GM18858 (cell line): ENCODE measurements at regions not wholly inside any gene's neighbourhood (a gene's known extent, or its start where the extent isn't known, plus 50 kb on each side); places are given as distances from the start of the nearest gene placed in this dataset.

Experiments used
- ATAC-seq: cut with Tn5 transposase; IDR thresholded peaks from one replicate; pipeline ENCODE4 v1.9.1; 2021; ENCODE audit not compliant: unreplicated experiment

DNA sequence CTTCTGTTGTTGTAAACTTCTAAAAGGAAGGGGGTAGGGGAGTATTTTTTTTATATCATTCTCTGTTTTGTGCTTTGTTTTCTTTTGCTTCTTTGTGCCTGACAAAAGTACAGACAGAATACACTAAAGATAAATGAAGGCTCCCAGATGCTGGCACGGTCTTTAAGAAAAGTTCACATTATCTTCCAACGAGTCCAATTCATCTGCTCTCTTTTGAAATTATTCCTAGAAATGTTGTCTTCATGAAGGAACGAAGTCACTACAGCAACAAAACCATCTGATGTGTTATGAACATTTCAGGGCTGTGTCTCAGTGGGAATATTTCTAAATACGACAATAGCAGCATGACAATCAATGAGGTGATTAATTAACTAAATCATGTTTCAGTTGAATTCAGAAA is 813.8 kb upstream of the HTR2C start:
- ATAC-seq, result no peak

DNA sequence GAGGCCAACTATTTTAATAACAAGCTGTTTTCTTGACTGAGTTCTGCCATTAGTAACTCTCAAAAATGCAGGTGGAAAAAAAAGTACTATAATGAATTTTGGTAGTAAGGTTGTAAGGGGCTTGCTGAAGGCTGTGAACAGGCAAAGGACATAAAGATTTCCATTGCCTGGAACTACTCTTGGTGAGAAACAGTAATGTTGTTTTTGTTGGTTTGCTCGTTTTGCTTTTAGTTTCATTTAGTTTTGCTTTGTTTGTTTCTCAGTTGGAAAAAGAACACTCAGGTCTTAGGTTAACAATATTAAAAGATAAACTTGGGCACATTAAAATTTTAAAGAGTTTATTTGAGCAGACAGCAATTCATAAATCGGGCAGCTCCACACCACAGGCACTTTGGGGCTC is 824.5 kb upstream of the HTR2C start:
- ATAC-seq, result no peak

DNA sequence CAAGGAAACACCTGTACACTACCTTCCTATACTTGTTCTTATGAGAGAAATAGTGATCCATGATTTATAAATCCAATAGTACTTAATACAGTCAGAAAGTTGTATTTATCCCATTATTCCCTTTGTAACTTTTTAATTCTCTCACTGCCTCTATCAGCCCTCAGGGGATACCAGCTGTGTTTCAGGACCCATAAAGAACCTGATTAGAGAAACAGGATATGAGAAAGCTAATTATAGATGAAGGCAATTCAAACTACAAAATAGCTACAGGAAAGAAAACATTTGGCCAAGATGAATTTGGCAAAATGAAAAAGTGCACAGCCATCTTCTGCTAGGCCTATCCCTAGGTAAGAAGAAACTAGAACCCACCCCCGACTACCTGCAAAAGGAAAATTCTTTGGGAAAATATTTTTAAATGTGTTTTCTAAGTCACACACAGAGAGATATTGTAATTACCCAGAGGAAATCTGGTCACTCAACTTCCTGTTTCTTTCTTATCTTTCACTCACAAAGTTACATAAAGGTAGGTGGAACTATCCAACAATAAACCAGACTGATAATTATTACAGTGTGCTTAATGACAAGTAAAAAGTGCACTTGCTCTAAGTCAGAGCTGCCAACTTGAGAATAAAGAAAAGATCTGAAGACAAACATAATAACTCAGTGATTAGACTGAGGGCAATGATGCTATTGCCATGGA is 836.5 kb upstream of the HTR2C start:
- ATAC-seq, result peak; percentile 56

DNA sequence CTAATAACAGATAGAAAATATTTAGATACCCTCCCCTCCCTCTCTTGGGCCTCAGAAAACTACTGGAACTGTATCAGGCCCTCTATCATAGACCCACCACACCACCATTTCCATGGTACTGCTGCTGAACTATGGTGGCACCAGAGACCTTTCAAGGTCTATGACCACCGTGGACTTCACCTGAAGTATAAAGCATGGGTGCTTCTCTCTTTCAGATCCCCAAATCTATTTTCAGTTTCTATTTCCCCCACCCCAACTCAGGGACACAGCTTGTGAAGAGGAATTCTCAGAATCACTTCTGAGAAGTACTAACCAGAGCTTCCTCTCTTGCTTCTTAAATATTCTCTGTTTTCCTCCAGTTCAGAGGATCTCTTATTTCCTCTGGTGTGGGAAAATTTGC is 840.8 kb upstream of the HTR2C start:
- peak; percentile 41 for ATAC-seq

DNA sequence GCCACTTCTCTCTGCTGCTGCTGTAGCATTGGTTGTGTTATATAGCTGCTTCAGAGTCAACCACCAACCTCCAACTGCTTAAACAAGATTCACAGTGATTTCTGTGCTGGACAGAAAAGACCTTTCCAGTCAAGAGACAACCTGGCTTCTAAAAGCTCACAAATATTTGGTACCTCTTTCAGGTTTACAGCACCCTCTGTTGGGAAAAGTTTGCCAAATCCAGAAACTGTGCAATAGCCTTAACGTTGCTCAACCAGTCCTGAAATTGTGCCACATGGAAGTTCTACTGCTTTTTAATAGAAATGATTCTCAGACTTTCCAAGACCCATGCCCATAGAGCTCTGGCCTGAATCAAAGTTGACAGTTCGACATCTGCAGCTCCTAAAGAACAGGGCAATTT is 842.1 kb upstream of the HTR2C start:
- no peak for ATAC-seq

DNA sequence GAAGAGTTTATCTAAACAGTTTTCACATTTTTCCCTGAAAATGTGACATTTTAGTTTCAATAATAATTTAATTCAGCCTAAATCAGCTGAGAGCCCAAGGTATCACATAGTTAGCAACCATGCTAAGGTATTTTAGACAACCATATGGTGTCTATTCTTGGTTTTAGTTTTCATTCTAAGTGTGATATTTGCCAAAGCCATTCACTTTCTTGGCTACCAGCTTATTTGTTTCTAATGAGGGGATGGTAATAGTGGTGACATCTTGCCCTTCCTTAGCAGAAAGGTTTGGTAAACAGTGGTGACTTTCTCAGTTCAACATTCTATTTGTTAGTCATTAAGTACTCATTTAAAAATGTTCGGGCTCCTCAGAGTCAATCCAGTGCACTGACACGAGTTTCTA is 854.9 kb upstream of the HTR2C start:
- ATAC-seq, result no peak

DNA sequence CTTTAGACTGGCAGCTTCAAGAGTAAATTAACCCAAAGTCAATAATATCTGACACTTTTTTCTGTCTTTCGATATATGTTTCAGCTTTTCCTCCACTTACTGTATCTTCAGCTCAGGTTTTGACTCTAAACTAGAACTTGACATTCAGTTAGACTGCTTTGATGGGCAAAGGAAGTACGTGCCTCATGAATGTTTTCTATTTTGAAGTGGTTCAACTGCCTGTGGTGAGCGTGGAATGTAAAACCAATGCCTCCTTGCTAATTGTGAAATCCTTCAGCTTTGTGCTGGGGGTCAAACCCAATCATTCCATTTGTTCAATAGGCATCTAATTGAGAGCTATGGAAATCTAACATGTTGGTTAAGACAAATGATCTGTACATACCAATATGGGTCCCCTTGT is 857.0 kb upstream of the HTR2C start:
- peak; percentile 13 for ATAC-seq

DNA sequence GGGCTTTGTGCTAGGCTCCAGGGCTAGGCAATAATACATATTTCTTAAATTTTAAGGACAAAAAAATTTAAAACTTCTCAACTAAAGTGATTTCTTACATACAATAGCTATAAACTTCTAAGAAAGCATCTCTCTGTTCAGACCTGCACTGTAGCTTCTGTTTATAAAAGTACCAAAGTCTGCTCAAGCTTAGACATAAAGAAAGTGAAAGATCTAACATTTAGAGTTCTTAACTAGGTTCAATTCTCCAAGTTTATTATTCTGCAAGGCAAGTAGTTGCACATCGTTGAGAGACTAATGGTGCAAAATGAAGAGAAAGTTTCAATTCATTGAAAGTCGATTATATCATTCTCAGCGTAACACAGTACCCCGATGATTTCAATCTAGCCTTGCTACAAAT is 857.4 kb upstream of the HTR2C start:
- peak; percentile 66 for ATAC-seq

DNA sequence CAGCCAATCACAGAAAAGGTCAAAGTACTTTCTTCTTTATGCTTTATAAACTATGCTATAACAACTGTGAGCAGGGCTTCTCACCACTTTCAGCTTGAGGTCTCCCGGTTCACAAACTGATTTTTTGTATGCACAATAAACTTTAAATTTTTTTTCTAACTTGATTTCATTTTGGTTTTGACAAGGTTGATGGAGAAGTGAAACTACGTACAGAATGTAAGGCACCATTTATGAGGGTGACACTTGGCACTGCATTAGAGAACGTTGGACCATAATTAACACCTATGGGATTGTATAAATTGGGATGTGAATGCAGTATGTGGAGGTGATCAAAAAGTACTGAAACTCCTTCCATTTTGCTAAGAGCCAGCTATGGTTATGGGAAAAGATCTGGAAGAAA is 857.9 kb upstream of the HTR2C start:
- ATAC-seq, result peak; percentile 19

DNA sequence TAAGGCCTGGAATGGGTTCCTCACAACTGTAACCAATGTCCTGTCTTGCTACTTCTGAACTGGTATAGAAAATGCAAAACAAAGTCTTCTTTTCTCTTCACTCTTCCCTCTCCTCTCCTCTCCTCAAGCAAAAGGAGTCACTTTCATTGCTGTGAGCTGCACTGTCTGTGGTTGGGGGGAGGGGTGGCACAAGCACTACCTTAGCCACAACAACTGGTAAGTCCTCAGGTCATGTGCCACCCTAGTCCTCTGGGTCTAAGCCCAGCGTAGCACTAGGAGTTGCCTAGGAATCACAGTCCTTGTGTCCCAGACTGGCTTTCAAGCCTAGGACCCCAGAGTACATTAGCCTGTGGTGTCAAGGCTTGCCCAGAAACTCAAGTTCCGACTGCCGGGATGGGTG is 859.3 kb upstream of the AMOT start:
- no peak for ATAC-seq

DNA sequence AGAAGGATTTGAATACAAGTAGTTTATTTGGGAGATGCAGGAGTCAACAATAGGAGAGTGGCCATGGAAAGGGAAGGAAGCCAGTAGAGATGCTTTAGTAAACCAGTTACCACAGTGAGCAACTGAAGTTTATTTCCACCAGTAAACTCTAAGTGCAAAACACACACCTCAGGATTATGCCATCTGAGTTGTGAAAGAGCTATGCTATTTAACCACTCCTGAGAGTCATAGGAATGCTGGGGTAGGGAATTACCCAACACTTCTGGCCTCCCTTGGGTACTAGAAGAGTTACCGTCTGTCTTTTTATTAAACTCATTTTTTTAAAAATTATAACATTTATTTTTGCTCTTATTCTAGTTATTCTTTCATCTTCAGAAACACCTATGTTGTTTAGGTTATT is 834.6 kb upstream of the AMOT start:
- ATAC-seq, result no peak

DNA sequence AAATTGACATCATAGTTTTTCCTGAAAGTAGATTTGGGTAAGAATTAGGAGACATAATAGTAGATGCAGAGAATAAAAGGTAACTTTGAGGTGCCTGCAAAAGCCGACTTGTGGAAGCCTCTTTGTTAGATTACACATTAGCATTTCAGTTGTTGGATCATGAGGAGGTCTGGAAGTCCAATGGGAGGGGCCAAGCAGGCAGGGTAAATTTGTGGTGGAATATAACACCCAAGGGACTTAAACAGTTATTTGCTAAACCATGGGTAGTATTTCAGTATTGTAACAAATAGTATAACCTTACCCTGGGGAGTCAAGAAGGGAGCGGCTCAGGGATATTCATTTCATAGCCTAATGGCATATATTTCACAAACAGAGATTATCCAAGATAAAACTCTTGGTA is 810.7 kb upstream of the AMOT start:
- no peak for ATAC-seq

DNA sequence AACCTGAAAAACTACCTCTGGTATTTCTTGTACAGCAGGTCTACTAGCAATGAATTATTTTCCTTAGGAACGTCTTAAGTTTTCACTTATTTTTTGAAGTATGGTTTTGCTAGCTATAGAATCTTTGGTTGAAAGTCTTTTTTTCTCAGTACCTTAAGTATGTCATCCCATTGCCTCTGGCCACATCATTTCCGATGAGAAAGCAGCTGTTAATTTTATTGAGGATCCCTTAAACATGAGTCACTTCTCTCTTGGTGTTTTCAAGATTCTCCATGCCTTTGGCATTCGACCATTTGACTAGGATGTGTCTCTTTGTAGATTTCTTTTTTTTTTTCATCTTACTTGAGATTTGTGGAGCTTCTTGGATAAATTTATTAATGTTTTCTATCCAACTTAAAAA is 803.8 kb upstream of the AMOT start:
- ATAC-seq, result no peak

DNA sequence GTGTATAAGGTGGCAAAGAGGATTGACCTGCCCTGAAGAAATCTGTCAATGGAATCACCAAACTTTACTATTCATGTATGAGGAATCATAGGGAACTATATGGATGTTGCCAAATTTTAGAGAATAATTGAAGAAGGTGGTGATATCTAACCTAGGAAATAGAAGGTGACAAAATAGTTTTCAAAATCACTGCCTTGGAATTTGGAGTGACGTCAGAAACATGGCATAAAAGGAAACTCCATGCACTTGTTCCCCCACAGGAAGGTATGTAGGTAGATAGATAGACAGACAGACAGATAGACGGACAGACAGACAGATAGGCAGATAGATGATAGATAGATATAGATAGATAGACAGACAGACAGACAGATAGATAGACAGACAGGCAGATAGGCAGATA is 793.9 kb upstream of the AMOT start:
- no peak for ATAC-seq

DNA sequence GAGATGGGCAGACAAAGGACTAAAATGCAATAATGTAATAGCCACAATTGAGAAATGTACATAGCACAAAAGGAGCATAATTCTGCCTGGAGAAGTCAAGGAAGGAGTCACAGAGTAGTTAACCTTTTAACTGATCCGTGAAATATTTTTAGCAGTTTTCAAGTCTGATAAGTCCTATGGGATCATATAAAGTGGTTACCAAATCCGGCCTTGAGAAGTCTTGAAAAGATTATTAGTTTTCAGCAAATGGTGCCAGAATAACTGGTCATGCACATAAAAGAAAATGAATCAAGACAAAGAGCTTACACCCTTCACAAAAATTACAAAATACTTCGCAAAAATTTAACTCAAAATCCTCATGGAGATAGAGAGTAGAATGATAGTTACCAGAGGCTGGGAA is 788.7 kb upstream of the AMOT start:
- no peak for ATAC-seq

DNA sequence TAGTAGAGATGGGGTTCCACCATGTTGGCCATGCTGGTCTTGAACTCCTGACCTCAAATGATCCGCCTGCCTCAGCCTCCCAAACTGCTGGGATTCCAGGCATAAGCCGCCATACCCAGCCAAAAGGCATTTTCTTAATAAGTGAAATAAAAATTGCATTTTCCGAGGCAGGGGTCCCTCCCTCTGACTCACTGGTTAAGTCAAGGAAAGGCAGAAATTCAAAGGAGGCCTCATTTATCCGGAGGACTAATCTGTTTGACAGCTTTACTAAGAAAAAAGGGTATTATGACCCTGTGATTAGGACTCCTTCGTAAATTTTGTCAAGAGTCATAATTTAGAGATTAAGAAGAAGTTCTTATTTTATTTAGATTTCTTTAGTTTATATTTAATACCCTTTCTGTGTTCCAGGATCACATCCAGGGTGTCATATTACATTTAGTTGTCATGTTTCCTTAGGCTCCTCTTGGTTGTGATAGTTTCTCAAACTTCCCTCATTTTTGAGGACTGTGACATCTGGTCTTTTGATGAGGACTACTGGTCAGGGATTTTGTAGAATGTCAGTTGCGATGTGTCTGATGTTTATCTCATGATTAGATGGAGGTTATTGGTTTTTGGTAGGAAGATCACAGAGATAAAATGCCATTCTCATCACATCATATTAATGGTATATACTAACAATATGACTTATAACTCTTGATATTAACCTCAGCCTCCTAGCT is 753.7 kb upstream of the AMOT start:
- ATAC-seq, result no peak

DNA sequence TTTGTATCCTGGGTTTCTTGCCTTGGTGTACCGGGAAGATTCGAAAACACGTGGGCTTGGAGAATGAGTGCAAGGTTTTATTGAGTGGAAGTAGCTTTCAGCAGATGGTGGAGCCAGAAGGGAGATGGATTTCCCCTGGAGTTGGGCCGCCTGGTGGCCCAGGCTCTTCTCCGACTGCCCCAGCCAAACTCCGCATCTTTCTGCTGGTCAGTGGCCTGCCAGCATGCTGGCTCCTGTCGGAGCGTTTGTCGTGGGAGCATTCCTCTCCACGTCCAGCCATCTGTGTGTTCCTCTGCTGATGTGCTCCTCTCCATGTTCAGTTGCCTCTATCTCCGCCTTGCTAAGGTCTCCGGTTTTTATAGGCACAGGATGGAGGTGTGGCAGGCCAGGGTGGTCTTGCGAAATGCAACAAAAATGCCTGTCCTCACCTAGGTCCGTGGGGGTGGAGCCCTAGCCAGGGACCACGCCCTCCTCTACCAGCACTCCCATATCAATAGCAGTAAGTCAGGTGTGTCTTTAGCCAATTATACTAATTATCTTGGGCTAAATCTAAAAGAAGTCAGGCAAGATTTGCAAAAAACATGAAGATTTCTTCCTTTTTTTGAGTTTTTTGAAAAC is 745.8 kb upstream of the AMOT start:
- ATAC-seq, result no peak

DNA sequence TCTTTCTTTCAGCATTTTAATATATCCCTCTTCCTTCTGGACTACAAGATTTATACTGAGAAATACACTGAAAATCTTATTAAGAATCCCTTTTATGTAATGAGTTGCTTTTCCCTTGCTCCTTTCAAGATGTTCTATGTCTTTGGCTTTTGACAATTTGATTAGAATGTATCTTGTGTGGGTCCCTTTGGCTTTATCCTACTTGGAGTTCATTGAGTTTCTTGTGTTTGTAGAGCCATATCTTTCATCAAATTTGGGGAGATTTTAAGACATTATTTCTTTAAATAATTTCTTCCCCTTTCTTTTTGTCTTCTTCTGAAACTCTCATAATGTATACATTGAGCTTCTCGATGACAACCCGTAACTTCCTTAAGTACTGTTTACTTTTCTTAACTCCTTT is 739.9 kb upstream of the AMOT start:
- no peak for ATAC-seq

DNA sequence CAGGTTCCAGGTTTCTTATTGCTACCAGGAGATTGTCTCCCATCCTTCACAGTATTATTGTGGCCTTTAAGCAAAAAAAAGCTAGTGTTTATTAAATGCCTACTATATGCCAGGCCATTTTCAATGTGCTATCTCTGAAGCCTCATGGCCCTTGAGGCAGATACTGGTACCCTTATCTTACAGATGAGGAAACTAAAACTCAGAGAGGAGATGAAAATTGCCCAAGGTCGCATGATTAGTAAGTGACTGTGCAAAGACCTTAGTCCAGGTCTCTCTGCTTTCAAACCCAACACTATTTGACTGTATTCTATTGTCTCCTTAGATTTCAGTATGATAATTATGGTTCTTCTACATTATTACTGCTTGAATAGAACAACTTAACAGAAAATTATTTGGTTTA is 717.9 kb upstream of the AMOT start:
- no peak for ATAC-seq

DNA sequence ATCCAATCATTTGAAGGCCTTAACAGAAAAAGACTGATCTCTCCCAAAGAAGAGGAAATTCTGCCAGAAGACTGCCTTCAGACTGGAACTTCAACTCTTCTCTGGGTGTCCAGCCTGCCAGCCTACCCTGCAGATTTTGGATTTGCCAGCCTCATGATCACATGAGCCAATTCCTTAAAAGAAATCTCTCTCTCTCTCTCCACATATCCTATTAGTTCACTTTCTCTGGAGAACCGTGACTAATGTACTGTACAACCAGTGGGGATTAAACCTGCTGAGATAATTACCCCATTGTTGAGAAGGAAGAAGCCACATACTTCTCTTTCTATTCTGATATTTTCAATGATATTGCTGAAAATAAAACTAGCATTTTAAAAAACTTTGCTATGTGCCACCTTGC is 711.3 kb upstream of the AMOT start:
- ATAC-seq, result no peak

DNA sequence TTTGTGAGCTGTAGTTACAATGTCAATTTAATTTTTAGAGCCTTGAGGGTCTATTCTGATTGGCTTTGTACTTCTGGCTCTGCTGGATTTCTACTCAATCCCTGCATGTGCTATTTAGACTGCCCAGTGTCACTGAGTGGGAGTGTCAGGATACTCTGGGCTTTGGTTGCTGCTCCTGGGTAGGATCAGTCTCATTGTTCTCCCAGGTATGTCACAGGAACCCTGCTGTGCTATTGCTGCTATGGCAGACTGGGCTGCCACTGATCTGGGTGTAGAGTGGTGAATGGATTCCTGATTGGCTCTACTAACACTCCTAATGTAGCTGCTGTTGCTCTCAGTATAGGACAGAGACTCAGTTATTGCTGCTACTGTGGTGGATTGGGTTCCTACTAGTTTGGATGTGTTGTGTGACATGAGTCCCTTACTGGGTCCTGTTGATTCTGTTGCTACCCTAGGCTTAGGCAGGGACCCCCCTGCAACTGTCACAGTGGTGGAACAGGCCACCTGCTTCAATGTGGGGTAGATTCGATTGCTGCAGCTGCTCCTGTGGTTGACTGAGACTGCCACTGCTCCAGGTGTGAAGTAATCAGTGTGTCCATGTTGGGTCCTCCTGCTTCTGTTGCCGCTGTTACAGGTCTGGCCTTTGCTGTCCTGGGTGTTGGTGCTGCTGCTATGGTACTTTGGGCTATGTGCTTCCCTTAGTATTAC is 707.8 kb upstream of the AMOT start:
- no peak for ATAC-seq

DNA sequence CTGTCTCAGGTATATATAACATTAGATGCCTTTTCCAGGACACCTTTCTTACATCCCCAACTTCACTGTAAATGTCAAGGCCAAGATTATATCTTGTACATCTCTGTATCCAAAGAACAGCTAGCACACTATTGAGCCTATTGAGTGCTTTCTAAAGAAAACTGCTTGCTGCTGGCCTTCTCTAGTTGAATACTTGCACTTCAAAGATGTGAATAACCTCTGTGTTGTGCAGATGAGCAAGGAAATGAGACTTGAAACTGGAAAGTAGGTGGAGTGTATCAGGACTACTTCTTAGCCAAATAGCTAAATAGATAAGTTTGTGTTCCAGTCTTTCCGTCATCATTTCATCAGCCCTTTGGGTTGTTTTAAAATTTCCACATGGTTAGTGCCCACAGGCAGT is 704.4 kb upstream of the AMOT start:
- ATAC-seq, result no peak
